HG02642 (cell line): ENCODE measurements at regions not wholly inside any gene's neighbourhood (a gene's known extent, or its start where the extent isn't known, plus 50 kb on each side); places are given as distances from the start of the nearest gene placed in this dataset.
A peak's percentile ranks its signal among the peaks of the same experiment; 100 is the strongest.
"Not testable (repeated sequence)": the region's sequence is repeated elsewhere in the genome, so short reads cannot be mapped to it uniquely, and the experiment has no call there.

Experiments
- ATAC-seq: cut with Tn5 transposase; IDR thresholded peaks from one replicate; pipeline ENCODE4 v1.9.1; 2021; ENCODE audit warnings: mild to moderate bottlenecking; ENCODE audit not compliant: unreplicated experiment, poor library complexity

GRCh38 chr18:32884543-32884942, 111.7 kb upstream of the KLHL14 start:
- ATAC-seq, result peak; percentile 82

DNA sequence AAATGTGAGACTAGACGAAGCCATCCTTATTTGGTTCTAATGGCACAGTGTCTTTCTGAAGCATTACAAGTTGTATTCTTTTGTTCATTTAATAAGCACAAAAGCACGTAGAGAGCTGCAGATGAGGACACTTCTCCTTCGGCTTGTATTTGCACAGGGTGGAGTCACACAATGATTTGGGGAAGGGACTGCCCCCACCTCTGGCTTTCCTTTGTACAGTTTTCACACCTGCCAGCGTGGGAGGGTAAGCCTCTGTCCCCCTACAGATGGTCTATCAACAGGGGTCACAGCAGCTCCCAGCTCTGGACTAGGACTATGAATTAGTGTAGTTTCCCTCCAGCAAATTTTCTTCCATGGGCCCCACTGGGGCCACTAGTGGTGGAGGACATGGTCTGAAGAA, 108.2 kb upstream of the KLHL14 start:
- no peak for ATAC-seq

DNA sequence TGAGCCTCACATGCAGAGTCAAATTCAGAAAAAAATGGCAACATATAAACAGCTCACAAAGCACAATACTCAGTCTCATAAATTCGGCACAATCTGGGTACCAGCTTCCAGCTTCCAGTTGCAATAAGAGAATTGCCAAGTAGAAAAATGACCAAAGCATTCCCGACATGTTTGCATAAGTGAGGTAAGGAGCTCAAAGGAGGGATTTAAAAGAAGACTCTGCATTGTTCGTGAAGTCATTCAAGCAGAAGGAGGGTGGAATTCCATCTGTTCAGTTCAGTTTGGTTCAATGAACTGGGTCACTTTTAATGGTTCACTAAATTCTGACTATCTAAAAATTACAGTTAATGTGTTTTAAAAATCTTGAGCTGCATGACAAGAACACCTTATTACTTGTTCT, 106.7 kb upstream of the KLHL14 start:
- no peak for ATAC-seq

DNA sequence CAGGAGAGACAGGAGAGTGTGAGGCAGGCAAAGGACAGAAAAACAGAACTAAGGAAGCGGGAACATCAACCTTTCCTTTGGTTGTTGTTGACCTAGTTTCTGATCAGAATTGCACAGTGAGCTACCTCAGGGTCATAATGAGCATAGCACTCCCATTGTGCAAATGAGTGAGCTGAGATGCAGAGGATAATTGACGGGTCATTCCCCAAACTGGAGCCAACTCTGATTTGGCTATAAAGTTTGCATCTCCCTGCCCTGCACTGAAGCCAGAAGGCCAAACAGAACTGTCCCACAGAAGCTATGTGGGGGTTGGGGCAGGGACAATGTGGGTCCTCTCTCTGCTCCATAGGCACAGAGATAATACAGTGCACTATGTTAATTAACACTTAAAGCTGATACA, 105.6 kb upstream of the KLHL14 start:
- no peak for ATAC-seq

- no peak for ATAC-seq
Observed at GRCh38 chr18:32877371-32877770, 104.5 kb upstream of the KLHL14 start.

GRCh38 chr18:32875625-32876024, 102.8 kb upstream of the KLHL14 start:
- ATAC-seq, result no peak

DNA sequence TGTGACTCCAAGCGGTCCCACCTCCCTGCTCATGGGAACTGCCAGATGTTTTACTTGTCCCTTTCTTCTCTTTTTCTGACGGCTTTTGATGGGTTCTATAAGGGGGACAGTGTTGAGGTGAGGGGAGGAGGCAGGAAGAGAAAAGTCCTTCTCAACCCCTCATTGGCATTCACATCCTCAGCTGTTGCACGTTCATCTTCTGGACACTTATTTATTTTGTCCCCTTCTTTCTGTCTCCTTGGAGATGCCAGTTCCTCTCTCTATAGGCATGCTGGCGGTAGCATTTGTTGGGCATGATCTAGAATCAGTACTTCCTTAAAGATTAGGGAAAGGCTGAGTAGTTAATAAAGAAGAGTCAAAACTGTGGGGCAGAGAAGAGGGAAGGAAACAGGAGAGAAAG, 99.0 kb upstream of the KLHL14 start:
- no peak for ATAC-seq

DNA sequence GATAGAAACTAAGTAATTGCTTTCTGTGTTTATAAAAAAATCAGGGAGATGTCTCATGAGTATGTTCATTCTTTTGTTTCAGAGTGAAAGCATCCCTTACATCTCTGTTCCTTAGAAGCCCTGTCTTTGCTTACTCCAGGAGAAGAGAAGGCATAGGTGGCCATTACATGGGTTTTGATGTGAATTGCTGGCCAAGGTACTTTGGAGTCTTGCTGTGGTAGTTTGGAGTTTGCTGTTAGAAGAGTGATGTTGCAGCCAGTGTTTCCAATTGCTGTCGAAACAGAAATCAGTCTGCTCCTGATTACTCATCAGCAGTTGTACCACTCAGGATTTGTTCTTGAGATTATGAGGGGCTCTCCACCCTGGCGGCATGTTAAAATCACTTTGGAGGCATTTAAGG, 97.8 kb upstream of the KLHL14 start:
- no peak for ATAC-seq

DNA sequence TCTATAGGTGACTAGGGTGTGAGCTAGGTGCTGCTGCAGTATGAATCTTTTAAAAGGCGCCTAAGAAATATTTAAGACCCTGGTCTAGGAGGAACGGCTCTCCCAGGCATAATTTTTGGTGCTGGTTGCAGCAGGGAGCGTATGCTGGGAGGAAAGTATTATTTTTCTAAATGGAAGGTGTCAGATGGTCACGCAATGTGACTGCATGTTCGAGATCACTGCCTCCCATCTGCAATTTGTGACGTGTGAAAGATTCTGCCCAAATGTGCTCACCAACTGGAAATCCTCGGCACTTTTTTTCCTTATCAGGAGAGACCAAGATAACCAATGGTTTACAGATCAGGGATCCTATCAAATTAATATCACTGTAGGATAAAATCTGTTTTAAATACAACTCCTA, 95.6 kb upstream of the KLHL14 start:
- no peak for ATAC-seq

DNA sequence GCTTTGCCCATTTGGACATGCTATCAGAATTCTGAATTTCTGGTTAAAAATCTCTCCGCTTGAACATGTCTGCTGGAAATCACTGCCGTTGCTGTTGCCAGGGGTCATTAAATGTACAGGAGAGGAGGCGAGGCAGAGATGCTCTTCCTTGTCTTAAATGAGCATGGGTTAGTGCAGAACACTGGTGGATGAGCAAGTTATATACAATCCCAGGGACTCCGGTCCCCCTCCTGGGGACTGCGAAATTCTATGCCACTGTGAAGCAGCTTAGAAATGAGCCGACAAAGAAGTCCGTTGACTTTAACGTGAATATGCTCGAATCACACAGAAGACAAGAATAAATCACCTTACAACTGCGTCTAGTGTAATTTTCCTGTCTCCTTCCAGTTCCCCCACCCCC, 95.1 kb upstream of the KLHL14 start:
- no peak for ATAC-seq

DNA sequence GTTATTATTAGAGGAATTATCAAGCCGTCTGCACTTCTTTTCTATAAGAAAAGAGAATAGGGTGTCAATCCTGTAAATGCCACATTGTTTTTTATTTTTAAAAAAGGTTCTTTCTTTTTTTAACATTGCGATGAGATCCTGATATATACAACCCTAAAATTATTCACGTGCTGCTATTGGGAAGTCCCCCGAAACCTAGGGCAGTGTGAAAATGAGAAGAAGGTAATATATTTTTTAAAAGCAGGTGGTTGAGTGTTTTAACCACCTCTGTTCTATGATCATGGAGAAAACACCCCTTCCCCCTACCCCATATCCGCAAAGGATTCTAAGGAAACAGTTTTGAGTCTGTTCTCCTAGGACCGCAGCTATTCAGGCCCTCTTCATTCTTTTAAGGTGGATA, 94.5 kb upstream of the KLHL14 start:
- ATAC-seq, result no peak

DNA sequence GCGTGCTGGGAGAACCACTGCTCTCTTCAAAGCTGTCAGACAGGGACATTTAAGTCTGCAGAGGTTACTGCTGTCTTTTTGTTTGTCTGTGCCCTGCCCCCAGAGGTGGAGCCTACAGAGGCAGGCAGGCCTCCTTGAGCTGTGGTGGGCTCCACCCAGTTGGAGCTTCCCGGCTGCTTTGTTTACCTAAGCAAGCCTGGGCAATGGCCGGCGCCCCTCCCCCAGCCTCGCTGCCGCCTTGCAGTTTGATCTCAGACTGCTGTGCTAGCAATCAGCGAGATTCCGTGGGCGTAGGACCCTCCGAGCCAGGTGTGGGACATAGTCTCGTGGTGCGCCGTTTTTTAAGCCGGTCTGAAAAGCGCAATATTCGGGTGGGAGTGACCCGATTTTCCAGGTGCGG, 89.2 kb upstream of the KLHL14 start:
- not testable (repeated sequence) for ATAC-seq

- ATAC-seq, result no peak
Observed at GRCh38 chr18:32851936-32852335, 79.1 kb upstream of the KLHL14 start.

- no peak for ATAC-seq
Observed at GRCh38 chr18:32848826-32849225, 76.0 kb upstream of the KLHL14 start.

DNA sequence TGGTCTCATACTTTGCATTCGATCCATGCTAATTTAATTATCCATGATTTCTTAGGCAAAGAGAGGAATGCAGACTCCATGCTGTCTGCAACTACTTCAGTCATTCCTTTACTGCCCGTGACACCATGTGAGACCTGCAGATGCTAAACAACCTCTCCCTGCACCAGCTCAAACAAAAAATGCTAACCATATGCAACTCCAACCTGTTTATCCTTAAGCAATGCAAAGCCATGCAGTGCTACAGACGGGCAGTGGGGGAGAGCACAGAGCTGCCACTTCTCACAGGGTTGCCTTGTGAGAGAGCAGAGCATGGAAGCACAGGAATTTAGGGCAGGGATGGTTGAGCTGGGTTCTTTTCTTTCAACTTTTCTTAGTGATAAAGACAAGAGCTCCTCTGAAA, 74.9 kb upstream of the KLHL14 start:
- no peak for ATAC-seq

DNA sequence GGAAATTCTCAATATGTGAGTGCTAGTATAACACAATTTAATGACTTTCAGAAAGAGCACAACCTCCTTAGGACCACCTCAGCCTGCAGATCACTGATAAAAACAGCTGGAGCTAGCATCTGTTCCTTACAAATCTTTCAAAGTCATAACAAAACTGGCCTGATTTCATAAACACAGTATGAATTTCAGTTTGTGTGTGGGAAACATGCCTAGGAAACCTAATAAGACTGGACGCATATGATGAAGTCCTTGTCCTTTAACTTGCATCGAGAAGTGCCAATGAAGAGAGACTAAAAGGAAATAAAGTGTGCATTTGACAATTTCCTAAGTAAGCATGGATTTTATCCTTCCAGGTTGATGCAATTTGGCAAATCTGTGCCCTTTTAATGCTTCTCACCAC, 74.1 kb upstream of the KLHL14 start:
- no peak for ATAC-seq

DNA sequence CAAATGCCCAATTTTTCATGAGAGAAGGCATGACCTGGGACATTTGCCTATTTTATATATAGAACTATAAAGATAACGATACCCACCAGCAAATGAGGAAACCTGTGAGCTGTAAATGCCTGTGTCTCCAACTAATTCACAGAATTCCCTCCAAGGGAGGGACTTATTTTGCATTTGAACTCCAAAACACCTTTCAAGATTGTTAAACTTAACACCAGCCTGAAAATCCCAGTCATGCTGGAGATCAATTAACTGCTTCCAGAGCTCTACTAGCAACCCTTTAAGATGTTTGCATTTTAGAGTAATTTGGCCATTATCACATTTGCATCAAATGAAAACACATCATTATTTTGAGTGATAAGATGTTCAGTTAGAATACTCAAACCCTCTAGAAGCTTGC, 68.1 kb upstream of the KLHL14 start:
- ATAC-seq, result no peak

GRCh38 chr18:32835951-32836350, 63.1 kb upstream of the KLHL14 start:
- ATAC-seq, result no peak

DNA sequence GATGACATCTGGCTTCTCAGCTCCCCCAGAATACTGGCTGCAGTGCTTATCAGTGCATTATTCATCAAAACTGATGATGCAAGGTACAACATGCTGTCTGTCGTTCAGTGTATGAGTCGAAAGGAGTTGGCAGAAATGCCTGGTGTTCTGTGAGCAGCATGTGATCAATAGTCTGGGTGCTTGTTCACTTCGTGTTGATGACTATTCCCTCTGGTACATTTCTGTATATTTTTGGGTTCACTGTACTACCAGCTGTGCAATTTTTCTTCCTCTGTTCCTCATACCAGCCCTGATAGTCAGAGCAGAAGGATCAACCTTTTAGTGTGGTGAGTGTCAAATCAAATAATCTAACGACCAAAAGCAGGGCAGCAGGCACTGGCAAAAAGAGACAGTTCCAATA, 59.0 kb upstream of the KLHL14 start:
- no peak for ATAC-seq

- no peak for ATAC-seq
Observed at GRCh38 chr18:32823226-32823625, 50.4 kb upstream of the KLHL14 start.
